CD4-positive, alpha-beta T cell treated with Interferon gamma for 1 hour (primary cell): ENCODE measurements at regions not wholly inside any gene's neighbourhood (a gene's known extent, or its start where the extent isn't known, plus 50 kb on each side); places are given as distances from the start of the nearest gene placed in this dataset.

Experiments
- DNase-seq: peaks from one replicate; pipeline ENCODE4 v3.0.0-alpha.2; 2020

DNA sequence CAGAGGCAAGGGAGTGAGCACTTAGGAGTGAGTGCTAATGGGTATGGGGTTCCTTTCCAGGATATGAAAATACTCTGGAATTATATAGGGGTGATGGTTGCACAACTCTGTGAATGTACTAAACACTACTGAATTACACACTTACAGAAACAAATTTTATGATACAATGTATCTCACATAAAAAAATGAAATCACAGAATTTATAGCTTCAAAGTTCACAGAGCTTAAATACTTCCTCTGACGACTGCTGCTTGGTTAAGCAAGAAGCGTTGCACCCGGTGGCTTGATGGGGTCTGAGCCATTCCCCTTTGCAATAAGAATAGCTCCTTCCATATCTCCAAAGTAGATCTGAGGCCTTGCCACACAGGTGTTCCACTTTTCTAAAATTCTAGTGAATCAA is 835.1 kb downstream of the TSN start:
- DNase-seq, result no peak

GRCh38 chr2:122595065-122595464 is 839.6 kb downstream of the TSN start:
- DNase-seq, result no peak

- DNase-seq, result no peak
Measured at GRCh38 chr2:122596598-122596997, 841.1 kb downstream of the TSN start.

DNA sequence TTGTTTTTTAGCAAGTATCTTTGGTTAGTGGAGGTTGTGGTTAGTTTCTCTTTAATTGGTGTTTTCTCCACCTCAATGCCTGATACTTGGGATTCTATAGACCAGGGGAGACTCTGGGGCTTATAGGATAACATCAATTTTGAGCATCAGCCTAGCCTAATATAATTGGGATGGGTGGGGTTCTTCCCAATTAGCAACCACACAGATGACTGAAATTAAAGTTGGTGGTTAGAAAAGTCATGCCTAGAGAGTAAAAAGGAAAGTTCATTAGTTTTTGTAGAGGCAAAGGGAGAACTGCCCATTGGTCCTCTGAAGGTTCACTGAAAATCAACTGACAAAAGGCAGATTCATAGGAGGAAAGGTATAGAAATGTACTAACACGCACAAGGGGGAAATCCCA is 843.3 kb downstream of the TSN start:
- DNase-seq, result no peak

GRCh38 chr2:122610948-122611609 is 855.6 kb downstream of the TSN start:
- DNase-seq, result no peak

- DNase-seq, result no peak
Measured at GRCh38 chr2:122622934-122623333, 867.5 kb downstream of the TSN start.

- no peak for DNase-seq
Measured at GRCh38 chr2:122627388-122627787, 871.9 kb downstream of the TSN start.

GRCh38 chr2:122634256-122634655 is 878.8 kb downstream of the TSN start:
- no peak for DNase-seq

DNA sequence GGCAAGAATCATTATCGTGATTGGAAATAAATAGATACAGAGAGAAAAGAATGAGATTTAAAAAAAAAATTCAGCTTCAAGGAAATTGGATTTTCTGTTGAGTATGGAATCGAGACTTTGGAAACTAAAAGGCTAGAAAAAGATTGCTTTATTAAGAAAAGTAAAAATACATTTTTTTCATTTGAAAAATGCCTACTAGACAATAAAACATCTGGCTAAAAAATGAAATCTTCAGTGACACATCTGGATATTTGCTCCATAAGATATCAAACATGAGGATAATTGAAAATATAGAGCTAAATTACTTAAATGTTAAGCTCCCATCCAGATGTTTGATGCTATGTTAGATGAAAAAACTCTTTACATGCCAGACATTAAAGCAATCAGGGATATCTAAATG is 879.5 kb downstream of the TSN start:
- DNase-seq, result no peak

- no peak for DNase-seq
Measured at GRCh38 chr2:122635686-122636085, 880.2 kb downstream of the TSN start.

GRCh38 chr2:122636097-122636496 is 880.6 kb downstream of the TSN start:
- no peak for DNase-seq

DNA sequence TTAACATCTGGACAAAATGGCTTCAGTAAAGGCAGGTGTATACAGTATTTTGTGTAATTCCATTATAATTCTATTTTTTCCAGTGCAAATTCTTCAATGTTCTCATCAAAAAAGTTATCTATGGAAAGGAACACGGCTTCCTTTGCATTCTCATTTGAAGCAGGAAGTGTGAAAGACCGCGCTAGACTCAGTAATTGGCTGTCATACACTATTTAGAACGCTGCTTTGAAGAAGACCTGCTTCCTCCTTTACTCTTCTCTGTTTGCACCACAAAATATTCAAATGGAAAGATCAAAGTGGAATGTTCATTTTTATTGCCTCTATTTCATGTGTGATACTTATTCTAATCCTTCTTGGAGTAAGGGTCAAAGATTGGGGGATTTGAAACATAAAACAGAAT is 883.7 kb downstream of the TSN start:
- DNase-seq, result no peak

DNA sequence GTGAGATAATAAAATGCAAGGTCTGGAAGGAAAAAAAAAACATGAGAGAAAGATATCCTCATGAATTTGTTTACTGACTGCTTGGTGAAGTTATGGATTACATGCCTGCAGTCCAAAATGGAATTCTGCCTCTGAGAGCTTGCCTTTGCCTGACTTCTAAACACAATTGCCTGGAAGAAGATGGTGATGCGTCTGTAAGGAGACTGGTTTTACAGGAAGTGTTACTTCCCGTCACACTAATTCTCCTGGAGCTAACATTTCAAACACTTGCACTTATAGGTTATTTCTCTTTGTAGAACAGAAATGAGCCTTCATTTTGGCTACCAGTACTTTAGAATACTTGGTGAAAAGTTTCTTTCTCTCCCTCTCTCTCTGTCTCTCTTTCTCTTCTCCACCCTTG is 884.3 kb downstream of the TSN start:
- no peak for DNase-seq

GRCh38 chr2:122643725-122644329 is 888.4 kb downstream of the TSN start:
- no peak for DNase-seq

- no peak for DNase-seq
Measured at GRCh38 chr2:122651236-122651635, 895.8 kb downstream of the TSN start.

- DNase-seq, result no peak
Measured at GRCh38 chr2:122651780-122652179, 896.3 kb downstream of the TSN start.

DNA sequence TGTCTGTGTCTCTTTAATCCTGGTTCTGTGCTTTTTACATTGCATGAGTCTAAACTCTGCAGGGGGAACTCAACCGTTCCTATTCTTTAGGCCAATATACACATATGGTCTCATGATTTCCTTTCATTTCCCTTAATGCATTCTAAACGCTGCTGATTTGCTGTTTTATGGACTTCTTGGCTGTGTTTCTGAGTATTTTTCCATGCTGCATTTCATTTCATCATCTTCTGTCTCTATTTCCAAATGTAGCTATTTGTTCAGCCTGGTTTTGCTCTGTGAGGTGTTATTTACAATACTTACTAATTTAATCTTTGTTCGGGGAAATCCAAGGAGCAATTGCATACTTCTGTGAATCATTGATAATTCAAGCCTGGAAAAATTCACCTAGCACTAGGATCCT is 897.2 kb downstream of the TSN start:
- DNase-seq, result no peak

DNA sequence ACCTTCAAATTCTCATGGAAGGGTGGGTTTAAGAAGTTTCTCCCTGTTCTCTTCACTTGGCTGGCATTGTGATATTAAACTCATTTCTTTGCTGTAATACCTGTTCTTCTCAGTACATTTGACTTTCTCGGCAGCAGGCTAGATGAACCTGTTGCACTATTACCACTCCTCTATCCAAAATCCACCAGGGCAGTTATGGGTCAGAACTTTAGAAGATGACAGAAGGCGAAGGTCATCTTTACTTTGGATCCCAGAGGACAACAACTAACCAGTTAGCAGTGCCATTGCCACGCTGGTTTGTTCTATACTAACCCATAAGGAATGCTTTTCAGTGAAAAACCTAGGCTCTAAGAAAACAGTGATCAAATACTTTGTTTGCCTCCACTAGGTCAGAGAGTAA is 901.0 kb downstream of the TSN start:
- no peak for DNase-seq

GRCh38 chr2:122660786-122661634 is 905.6 kb downstream of the TSN start:
- DNase-seq, result no peak

DNA sequence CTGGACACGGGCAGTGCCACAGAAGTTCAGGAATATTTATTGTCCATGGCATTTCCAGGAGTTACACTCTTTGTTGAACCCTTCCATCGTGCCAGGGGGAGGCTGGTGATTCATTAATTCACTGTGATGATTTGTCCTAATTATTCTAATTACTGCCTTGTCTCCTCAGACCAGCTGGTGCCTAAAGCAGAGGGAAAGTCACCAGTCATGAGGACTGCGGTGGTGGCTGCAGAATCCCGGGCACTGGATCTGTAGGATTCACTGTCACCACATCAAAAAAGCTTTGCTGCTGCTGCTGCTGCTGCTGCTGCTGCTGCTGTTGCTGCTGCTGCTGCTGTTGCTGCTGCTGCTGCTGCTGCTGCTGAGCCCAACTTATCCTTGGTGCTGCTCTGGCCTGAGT is 908.2 kb downstream of the TSN start:
- DNase-seq, result no peak

DNA sequence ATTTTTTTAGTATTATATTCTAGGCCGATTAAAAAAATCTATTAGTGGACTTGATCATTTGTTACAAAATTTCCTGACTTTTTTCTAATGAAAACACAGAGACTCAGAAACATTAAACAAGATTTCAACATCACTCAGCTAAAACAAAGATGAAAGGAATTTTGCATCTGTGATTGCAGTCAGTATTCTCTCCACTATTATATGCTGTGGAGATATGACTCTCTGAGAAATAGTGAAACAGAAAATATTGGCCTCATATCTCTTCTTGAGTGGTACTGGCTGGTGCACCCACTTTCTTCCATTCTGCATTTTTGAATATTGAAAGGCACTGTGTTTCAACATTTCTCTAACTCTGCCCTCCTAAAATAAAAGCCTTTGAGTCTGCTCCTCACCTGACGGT is 914.2 kb downstream of the TSN start:
- DNase-seq, result no peak

GRCh38 chr2:122670897-122671296 is 915.4 kb downstream of the TSN start:
- no peak for DNase-seq

DNA sequence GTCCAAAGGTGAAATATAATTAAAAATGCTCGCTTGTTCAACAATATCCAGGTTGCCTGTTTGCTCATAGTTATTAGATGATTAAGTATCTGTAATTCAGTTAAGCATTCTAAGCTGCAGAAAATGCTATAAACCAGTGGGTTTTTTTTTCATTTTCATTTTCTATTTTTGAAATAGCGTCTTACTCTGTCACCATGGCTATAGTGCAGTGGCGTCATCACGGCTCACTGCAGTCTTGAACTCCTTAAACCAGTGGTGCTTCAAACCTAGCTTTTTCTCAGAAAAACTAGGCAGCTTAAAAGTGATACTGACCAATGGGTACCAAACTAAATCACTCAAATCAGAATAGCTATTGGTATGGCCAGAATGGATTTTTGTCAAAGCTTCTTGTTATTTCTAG is 925.2 kb downstream of the TSN start:
- no peak for DNase-seq

- no peak for DNase-seq
Measured at GRCh38 chr2:122681626-122682025, 926.2 kb downstream of the TSN start.
